H9 (cell line): ENCODE measurements at regions not wholly inside any gene's neighbourhood (a gene's known extent, or its start where the extent isn't known, plus 50 kb on each side); places are given as distances from the start of the nearest gene placed in this dataset.

Experiments used
- DNase-seq: peaks from one replicate; pipeline ENCODE4 v3.0.0-alpha.2; 2017
- H2AFZ ChIP-seq: one replicate; pipeline ENCODE4 v1.6.1; 2013; ENCODE audit warnings: mild to moderate bottlenecking, low read length, control low read depth, moderate library complexity
- H2AK5ac ChIP-seq: 2 replicates; pipeline ENCODE4 v1.6.1; 2013; ENCODE audit warnings: low read length, control low read depth, mixed read lengths; ENCODE audit not compliant: insufficient read length
- H2BK120ac ChIP-seq: one replicate; pipeline ENCODE4 v1.6.1; 2013; ENCODE audit warnings: low read depth, mild to moderate bottlenecking, low read length, control low read depth, inconsistent platforms; ENCODE audit not compliant: poor library complexity, severe bottlenecking
- H2BK12ac ChIP-seq: 2 replicates; pipeline ENCODE4 v1.6.1; 2013; ENCODE audit warnings: low read length, control low read depth, mixed read lengths, low read depth; ENCODE audit not compliant: insufficient read length
- H2BK15ac ChIP-seq: 2 replicates; pipeline ENCODE4 v1.6.1; 2013; ENCODE audit warnings: low read depth, low read length, control low read depth
- H2BK20ac ChIP-seq: one replicate; pipeline ENCODE4 v1.6.1; 2013; ENCODE audit warnings: low read depth, mild to moderate bottlenecking, low read length, control low read depth, inconsistent platforms; ENCODE audit not compliant: poor library complexity, severe bottlenecking
- H2BK5ac ChIP-seq: 2 replicates; pipeline ENCODE4 v1.6.1; 2013; ENCODE audit warnings: low read length, control low read depth, mixed read lengths; ENCODE audit not compliant: insufficient read length
- H3K14ac ChIP-seq: 2 replicates; pipeline ENCODE4 v1.6.1; 2013; ENCODE audit warnings: low read length, control low read depth; ENCODE audit not compliant: insufficient read depth
- H3K18ac ChIP-seq: 2 replicates; pipeline ENCODE4 v1.6.1; 2013; ENCODE audit warnings: low read depth, mild to moderate bottlenecking, mixed read lengths, low read length, control low read depth; ENCODE audit not compliant: insufficient read length
- H3K23ac ChIP-seq: 2 replicates; pipeline ENCODE4 v1.6.1; 2013; ENCODE audit warnings: low read length, control low read depth, mixed read lengths, low read depth; ENCODE audit not compliant: insufficient read length
- H3K23me2 ChIP-seq: 2 replicates; pipeline ENCODE4 v1.6.1; 2013; ENCODE audit warnings: low read depth, mild to moderate bottlenecking, mixed read lengths, low read length, control low read depth; ENCODE audit not compliant: insufficient read length, poor library complexity, severe bottlenecking
- H3K27ac ChIP-seq: 2 replicates; pipeline ENCODE4 v1.5.1; 2013; ENCODE audit warnings: low read length, control low read depth, mixed read lengths, low read depth; ENCODE audit not compliant: insufficient read length
- H3K27me3 ChIP-seq: 2 replicates; pipeline ENCODE4 v1.6.1; 2013; ENCODE audit warnings: low read length, control low read depth, inconsistent platforms; ENCODE audit not compliant: insufficient read depth
- H3K4ac ChIP-seq: 2 replicates; pipeline ENCODE4 v1.6.1; 2013; ENCODE audit warnings: low read depth, mild to moderate bottlenecking, control low read depth, inconsistent platforms, low read length, moderate library complexity
- H3K4me1 ChIP-seq: 2 replicates; pipeline ENCODE4 v1.6.1; 2013; ENCODE audit warnings: low read length, control low read depth, inconsistent platforms; ENCODE audit not compliant: insufficient read depth
- H3K4me2 ChIP-seq: 2 replicates; pipeline ENCODE4 v1.6.1; 2013; ENCODE audit warnings: low read length, control low read depth, mixed read lengths; ENCODE audit not compliant: insufficient read length, insufficient read depth
- H3K56ac ChIP-seq: 2 replicates; pipeline ENCODE4 v1.6.1; 2013; ENCODE audit warnings: low read depth, mild to moderate bottlenecking, mixed read lengths, low read length, control low read depth; ENCODE audit not compliant: insufficient read length
- H3K79me1 ChIP-seq: 2 replicates; pipeline ENCODE4 v1.6.1; 2013; ENCODE audit warnings: low read depth, mild to moderate bottlenecking, moderate library complexity, low read length, control low read depth, inconsistent platforms; ENCODE audit not compliant: insufficient read depth, poor library complexity, severe bottlenecking
- H3K79me2 ChIP-seq: 2 replicates; pipeline ENCODE4 v1.6.1; 2013; ENCODE audit warnings: low read length, control low read depth, inconsistent platforms; ENCODE audit not compliant: insufficient read depth
- H3K9ac ChIP-seq: 2 replicates; pipeline ENCODE4 v1.6.1; 2013; ENCODE audit warnings: low read length, control low read depth, mixed read lengths; ENCODE audit not compliant: insufficient read length; ENCODE audit errors: extremely low read depth
- H3K9me3 ChIP-seq: one replicate; pipeline ENCODE4 v1.6.1; 2013; ENCODE audit warnings: low read depth, low read length, inconsistent platforms; ENCODE audit not compliant: control insufficient read depth
- H3T11ph ChIP-seq: one replicate; pipeline ENCODE4 v1.6.1; 2013; ENCODE audit warnings: mild to moderate bottlenecking, low read length, control low read depth, inconsistent platforms
- H4K20me1 ChIP-seq: one replicate; pipeline ENCODE4 v1.6.1; 2013; ENCODE audit not compliant: control insufficient read depth, insufficient read length, insufficient read depth
- H4K5ac ChIP-seq: 2 replicates; pipeline ENCODE4 v1.6.1; 2013; ENCODE audit warnings: low read depth, mild to moderate bottlenecking, mixed read lengths, low read length, control low read depth; ENCODE audit not compliant: insufficient read length
- H4K8ac ChIP-seq: replicated peaks from 2 replicates; pipeline ENCODE4 v1.6.1; 2013; ENCODE audit warnings: low read length, control low read depth, mixed read lengths, low read depth; ENCODE audit not compliant: insufficient read length
- H4K91ac ChIP-seq: 2 replicates; pipeline ENCODE4 v1.6.1; 2013; ENCODE audit warnings: low read depth, mild to moderate bottlenecking, moderate library complexity, mixed read lengths, low read length, control low read depth; ENCODE audit not compliant: insufficient read length
- H3K27ac Mint-ChIP-seq, 3 experiments: 2 replicates in 2 of 3; 3 replicates in 1 of 3; pipeline ENCODE4 v1.8.0; 2020 to 2021; ENCODE audit warnings: mixed read lengths in 3 of 3, mild to moderate bottlenecking in 1 of 3, moderate library complexity in 1 of 3
- H3K27me3 Mint-ChIP-seq: 2 replicates; pipeline ENCODE4 v1.8.0; 2021; ENCODE audit warnings: low read depth, mild to moderate bottlenecking, moderate library complexity, mixed read lengths
- H3K36me3 Mint-ChIP-seq, 3 experiments: 2 replicates in 2 of 3; 3 replicates in 1 of 3; pipeline ENCODE4 v1.8.0; 2020 to 2021; ENCODE audit warnings: low read depth in 3 of 3, mixed read lengths in 3 of 3; ENCODE audit not compliant: insufficient read depth in 1 of 3
- H3K4me1 Mint-ChIP-seq, 2 experiments: 2 replicates each; pipeline ENCODE4 v1.8.0; 2020; ENCODE audit warnings: mixed read lengths in 2 of 2
- H3K4me3 Mint-ChIP-seq, 2 experiments: 2 replicates in 1 of 2; 3 replicates in 1 of 2; pipeline ENCODE4 v1.8.0; 2020 to 2021; ENCODE audit warnings: mild to moderate bottlenecking in 2 of 2, mixed read lengths in 2 of 2, moderate library complexity in 1 of 2
- H3K9me3 Mint-ChIP-seq, 2 experiments: 2 replicates in 1 of 2; 3 replicates in 1 of 2; pipeline ENCODE4 v1.8.0; 2020; ENCODE audit warnings: mild to moderate bottlenecking in 2 of 2, mixed read lengths in 2 of 2, moderate library complexity in 1 of 2
- CTCF ChIP-seq: fragments of 200-600 bp; sonication (generic); conservative IDR thresholded peaks from 3 replicates; pipeline ENCODE4 v1.8.0; 2021; ENCODE audit warnings: antibody characterized with exemption, mild to moderate bottlenecking
- WGBS: extraction: QIAGEN DNeasy Blood & Tissue Kit; methylation state at CpG from one replicate; pipeline ENCODE4 v1.1.7; 2013; ENCODE audit warnings: missing lambda C conversion rate, low lambda C conversion rate, mixed read lengths; ENCODE audit not compliant: insufficient read length; ENCODE audit errors: extremely low coverage; 5-methylcytosine and 5-hydroxymethylcytosine counted together

GRCh38 chr3:59512066-59512465, 462.2 kb upstream of the CFAP20DC start:
- no peak overlapping the region for H2AFZ ChIP-seq
- H4K91ac ChIP-seq: no peak overlapping the region
- peaks cover 7 to 12% of the 10 kb centered on the region in 2 experiments for H3K4me1 Mint-ChIP-seq
- no peaks in the 10 kb centered on the region for H3K23me2 ChIP-seq
- H3K27me3 Mint-ChIP-seq: peaks cover 3% of the 10 kb centered on the region; the same call in 1 of the 2 replicates
- no peak overlapping the region for H3K14ac ChIP-seq
- H3K27me3 ChIP-seq: no peaks in the 10 kb centered on the region
- no peak overlapping the region for H2BK12ac ChIP-seq
- peaks cover 0 to 4% of the 10 kb centered on the region in 2 experiments; a peak in 2 of 5 replicates for H3K9me3 Mint-ChIP-seq
- H2BK15ac ChIP-seq: no peak overlapping the region
- no peak overlapping the region for H2BK20ac ChIP-seq
- no peak overlapping the region for H4K5ac ChIP-seq
- no peaks in the 10 kb centered on the region for H3K79me1 ChIP-seq
- H3K9ac ChIP-seq: no peak overlapping the region
- H3T11ph ChIP-seq: no peak overlapping the region
- H3K27ac Mint-ChIP-seq: no peak overlapping the region
- no peak overlapping the region for H3K18ac ChIP-seq
- DNase-seq: no peak
- no peak overlapping the region for H3K56ac ChIP-seq
- H3K4me3 Mint-ChIP-seq: no peak overlapping the region
- H3K23ac ChIP-seq: no peak overlapping the region
- no peak overlapping the region for H2AK5ac ChIP-seq
- no peaks in the 10 kb centered on the region for H3K4me1 ChIP-seq
- H3K36me3 Mint-ChIP-seq: no peaks in the 10 kb centered on the region
- H3K27ac ChIP-seq: no peak overlapping the region
- no peaks in the 10 kb centered on the region for H4K20me1 ChIP-seq
- H4K8ac ChIP-seq: no peak overlapping the region
- no CpG with 5 or more reads among the region's 6 CpGs for WGBS
- no peaks in the 10 kb centered on the region for H3K9me3 ChIP-seq
- TF ChIP-seq CTCF: no peak
- H2BK5ac ChIP-seq: no peak overlapping the region
- H3K79me2 ChIP-seq: no peaks in the 10 kb centered on the region
- H3K4ac ChIP-seq: no peak overlapping the region
- H2BK120ac ChIP-seq: no peak overlapping the region
- H3K4me2 ChIP-seq: no peak overlapping the region
